Hematopoietic multipotent progenitor cell treated with erythropoietin and hydrocortisone succinate and interleukin-3 and kit ligand, for 15 days (in vitro differentiated cells): ENCODE measurements at regions not wholly inside any gene's neighbourhood (a gene's known extent, or its start where the extent isn't known, plus 50 kb on each side); places are given as distances from the start of the nearest gene placed in this dataset.
"Not testable (repeated sequence)": the region's sequence is repeated elsewhere in the genome, so short reads cannot be mapped to it uniquely, and the experiment has no call there.

Experiments
- DNase-seq: peaks from one replicate; pipeline ENCODE4 v3.0.0-alpha.2; 2015; ENCODE audit warnings: low spot score

GRCh38 chr15:53126144-53126543, 336.0 kb upstream of the ONECUT1 start:
- DNase-seq, result no peak

GRCh38 chr15:53122818-53123217, 332.7 kb upstream of the ONECUT1 start:
- no peak for DNase-seq

GRCh38 chr15:53116915-53117314, 326.8 kb upstream of the ONECUT1 start:
- not testable (repeated sequence) for DNase-seq

GRCh38 chr15:53116169-53116568, 326.0 kb upstream of the ONECUT1 start:
- no peak for DNase-seq

GRCh38 chr15:53115563-53115962, 325.4 kb upstream of the ONECUT1 start:
- no peak for DNase-seq

- DNase-seq, result no peak
Measured at GRCh38 chr15:53114960-53115359, 324.8 kb upstream of the ONECUT1 start.

GRCh38 chr15:53110999-53111398, 320.9 kb upstream of the ONECUT1 start:
- DNase-seq, result no peak

GRCh38 chr15:53108319-53108718, 318.2 kb upstream of the ONECUT1 start:
- DNase-seq, result no peak

- DNase-seq, result no peak
Measured at GRCh38 chr15:53107855-53108254, 317.7 kb upstream of the ONECUT1 start.

GRCh38 chr15:53106505-53107286, 316.6 kb upstream of the ONECUT1 start:
- DNase-seq, result no peak

GRCh38 chr15:53102483-53102882, 312.3 kb upstream of the ONECUT1 start:
- no peak for DNase-seq

GRCh38 chr15:53080484-53080883, 290.3 kb upstream of the ONECUT1 start:
- DNase-seq, result no peak

GRCh38 chr15:53074221-53074620, 284.1 kb upstream of the ONECUT1 start:
- no peak for DNase-seq

GRCh38 chr15:53072077-53072476, 281.9 kb upstream of the ONECUT1 start:
- no peak for DNase-seq

GRCh38 chr15:53068636-53069035, 278.5 kb upstream of the ONECUT1 start:
- DNase-seq, result no peak

- no peak for DNase-seq
Measured at GRCh38 chr15:53059273-53060043, 269.3 kb upstream of the ONECUT1 start.

GRCh38 chr15:53046153-53046790, 256.1 kb upstream of the ONECUT1 start:
- no peak for DNase-seq

- DNase-seq, result no peak
Measured at GRCh38 chr15:53038655-53038941, 248.5 kb upstream of the ONECUT1 start.

- DNase-seq, result no peak
Measured at GRCh38 chr15:53037904-53038654, 247.9 kb upstream of the ONECUT1 start.

GRCh38 chr15:53036641-53037040, 246.5 kb upstream of the ONECUT1 start:
- DNase-seq, result no peak

GRCh38 chr15:53034767-53035245, 244.7 kb upstream of the ONECUT1 start:
- no peak for DNase-seq

- no peak for DNase-seq
Measured at GRCh38 chr15:53033709-53034108, 243.6 kb upstream of the ONECUT1 start.
